ENCODE measurements at regions not wholly inside any gene's neighbourhood (a gene's known extent, or its start where the extent isn't known, plus 50 kb on each side); places are given as distances from the start of the nearest gene placed in this dataset.

DNA sequence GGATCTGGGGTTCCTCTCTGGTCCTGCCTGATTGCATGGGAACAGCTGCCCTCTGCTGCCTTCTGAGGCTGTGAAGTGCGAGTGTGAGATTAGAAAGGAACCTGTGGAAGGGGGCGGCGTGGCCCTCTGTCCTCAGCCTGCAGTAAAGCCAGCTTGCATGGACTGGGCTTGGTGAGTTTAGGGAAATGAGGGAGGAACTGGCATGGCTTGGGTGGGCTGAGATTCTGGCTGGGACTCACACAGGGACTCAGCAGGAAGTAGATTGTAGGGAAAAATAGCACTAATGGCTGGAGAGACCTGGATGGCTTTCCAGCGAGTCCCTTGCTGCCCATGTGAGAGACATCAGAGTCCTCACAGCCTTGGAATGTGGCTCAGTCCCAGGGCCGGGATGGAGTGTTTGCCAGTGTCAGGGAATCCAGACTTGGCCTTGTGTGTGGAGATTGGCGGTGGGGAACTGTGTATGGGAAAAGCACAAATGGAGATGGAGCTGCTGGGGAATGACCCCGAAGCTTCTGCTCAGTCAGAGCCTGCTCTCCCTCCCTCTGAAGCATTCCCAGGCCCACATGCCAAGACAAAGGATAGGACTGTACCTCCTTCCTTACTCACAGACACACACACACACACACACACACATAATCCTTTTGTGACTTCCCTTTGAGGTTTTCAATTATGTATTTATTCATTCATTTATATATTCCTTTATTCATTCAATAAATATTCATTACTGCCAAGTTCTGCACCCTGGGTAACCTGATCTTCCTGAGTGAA, 115.4 kb downstream of the ACAA2 start (continued):
- TF ChIP-seq, protein P1, sequence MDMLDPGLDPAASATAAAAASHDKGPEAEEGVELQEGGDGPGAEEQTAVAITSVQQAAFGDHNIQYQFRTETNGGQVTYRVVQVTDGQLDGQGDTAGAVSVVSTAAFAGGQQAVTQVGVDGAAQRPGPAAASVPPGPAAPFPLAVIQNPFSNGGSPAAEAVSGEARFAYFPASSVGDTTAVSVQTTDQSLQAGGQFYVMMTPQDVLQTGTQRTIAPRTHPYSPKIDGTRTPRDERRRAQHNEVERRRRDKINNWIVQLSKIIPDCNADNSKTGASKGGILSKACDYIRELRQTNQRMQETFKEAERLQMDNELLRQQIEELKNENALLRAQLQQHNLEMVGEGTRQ (IDR thresholded peaks at IDR 0.05; ENCODE audit: borderline replicate concordance, low read depth, low read length): no peak
- no peak for TF ChIP-seq MYC (IDR thresholded peaks at IDR 0.05; ENCODE audit: insufficient read depth, insufficient read length, insufficient replicate concordance, low read length, severe bottlenecking)
- no peak for TF ChIP-seq CBX3 (IDR thresholded peaks at IDR 0.05; ENCODE audit: borderline replicate concordance, low read depth)
- TF ChIP-seq SMARCA5 (IDR thresholded peaks at IDR 0.05): no peak
- TF ChIP-seq STAT1 (conservative IDR thresholded peaks at IDR 0.05): no peak
- TF ChIP-seq POU2F2 (IDR thresholded peaks at IDR 0.05; ENCODE audit: borderline replicate concordance, low read depth, low read length): no peak
- no peak for TF ChIP-seq EGR1 (IDR thresholded peaks at IDR 0.05; ENCODE audit: borderline replicate concordance in 1 of 2, low read depth in 2 of 2, low read length in 2 of 2)
- TF ChIP-seq MTA2 (IDR thresholded peaks at IDR 0.05; ENCODE audit: low read depth): no peak
- no peak for TF ChIP-seq LARP7 (IDR thresholded peaks at IDR 0.05)
- TF ChIP-seq, protein P2, sequence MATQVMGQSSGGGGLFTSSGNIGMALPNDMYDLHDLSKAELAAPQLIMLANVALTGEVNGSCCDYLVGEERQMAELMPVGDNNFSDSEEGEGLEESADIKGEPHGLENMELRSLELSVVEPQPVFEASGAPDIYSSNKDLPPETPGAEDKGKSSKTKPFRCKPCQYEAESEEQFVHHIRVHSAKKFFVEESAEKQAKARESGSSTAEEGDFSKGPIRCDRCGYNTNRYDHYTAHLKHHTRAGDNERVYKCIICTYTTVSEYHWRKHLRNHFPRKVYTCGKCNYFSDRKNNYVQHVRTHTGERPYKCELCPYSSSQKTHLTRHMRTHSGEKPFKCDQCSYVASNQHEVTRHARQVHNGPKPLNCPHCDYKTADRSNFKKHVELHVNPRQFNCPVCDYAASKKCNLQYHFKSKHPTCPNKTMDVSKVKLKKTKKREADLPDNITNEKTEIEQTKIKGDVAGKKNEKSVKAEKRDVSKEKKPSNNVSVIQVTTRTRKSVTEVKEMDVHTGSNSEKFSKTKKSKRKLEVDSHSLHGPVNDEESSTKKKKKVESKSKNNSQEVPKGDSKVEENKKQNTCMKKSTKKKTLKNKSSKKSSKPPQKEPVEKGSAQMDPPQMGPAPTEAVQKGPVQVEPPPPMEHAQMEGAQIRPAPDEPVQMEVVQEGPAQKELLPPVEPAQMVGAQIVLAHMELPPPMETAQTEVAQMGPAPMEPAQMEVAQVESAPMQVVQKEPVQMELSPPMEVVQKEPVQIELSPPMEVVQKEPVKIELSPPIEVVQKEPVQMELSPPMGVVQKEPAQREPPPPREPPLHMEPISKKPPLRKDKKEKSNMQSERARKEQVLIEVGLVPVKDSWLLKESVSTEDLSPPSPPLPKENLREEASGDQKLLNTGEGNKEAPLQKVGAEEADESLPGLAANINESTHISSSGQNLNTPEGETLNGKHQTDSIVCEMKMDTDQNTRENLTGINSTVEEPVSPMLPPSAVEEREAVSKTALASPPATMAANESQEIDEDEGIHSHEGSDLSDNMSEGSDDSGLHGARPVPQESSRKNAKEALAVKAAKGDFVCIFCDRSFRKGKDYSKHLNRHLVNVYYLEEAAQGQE (IDR thresholded peaks at IDR 0.05; ENCODE audit: low read depth, low read length): no peak
- TF ChIP-seq NR2F1 (conservative IDR thresholded peaks at IDR 0.05): no peak

Data from GM12878 (cell line).